ENCODE measurements at regions not wholly inside any gene's neighbourhood (a gene's known extent, or its start where the extent isn't known, plus 50 kb on each side); places are given as distances from the start of the nearest gene placed in this dataset.

- no peak overlapping the region for H3K4me3 ChIP-seq
- H3K4me1 ChIP-seq = no peaks in the 10 kb centered on the region
- H3K36me3 ChIP-seq (ENCODE audit: low read depth, missing control alignments) = no peaks in the 10 kb centered on the region
- 40 to 47% methylated on average over 2 of the region's 2 CpGs for WGBS, 2 donors
- no peaks in the 10 kb centered on the region for H3K9me3 ChIP-seq
- TF ChIP-seq POLR2A (IDR thresholded peaks at IDR 0.05) = no peak
- no peak for TF ChIP-seq CTCF (IDR thresholded peaks at IDR 0.05)
- H3K27ac ChIP-seq = no peak overlapping the region
- intact Hi-C loops (cut with DNase I; ENCODE audit: low total_unique reads) = no loop called here
- H3K27me3 ChIP-seq = no peaks in the 10 kb centered on the region
- DNase-seq = no peak
These were observed 888.4 kb upstream of the GJE1 start for GRCh38 chr6:141244366-141244765.

GRCh38 chr6:141242957-141243356, 889.8 kb upstream of the GJE1 start:
- 90 to 91% methylated on average over 1 of the region's 1 CpG for WGBS, 2 donors
- no peak overlapping the region for H3K4me3 ChIP-seq
- no peaks in the 10 kb centered on the region for H3K27me3 ChIP-seq
- no peak for TF ChIP-seq CTCF (IDR thresholded peaks at IDR 0.05)
- TF ChIP-seq POLR2A (IDR thresholded peaks at IDR 0.05) = no peak
- DNase-seq = no peak
- no peak overlapping the region for H3K27ac ChIP-seq
- intact Hi-C loops (cut with DNase I; ENCODE audit: low total_unique reads) = no loop called here
- no peaks in the 10 kb centered on the region for H3K9me3 ChIP-seq
- no peaks in the 10 kb centered on the region for H3K4me1 ChIP-seq
- no peaks in the 10 kb centered on the region for H3K36me3 ChIP-seq (ENCODE audit: low read depth, missing control alignments)

GRCh38 chr6:141229296-141229695, 903.4 kb upstream of the GJE1 start:
- TF ChIP-seq POLR2A (IDR thresholded peaks at IDR 0.05) (no peak), CTCF (IDR thresholded peaks at IDR 0.05) (no peak)
- intact Hi-C loops (cut with DNase I; ENCODE audit: low total_unique reads) = no loop called here
- Histone ChIP-seq H3K27me3 (no peaks in the 10 kb centered on the region), H3K36me3 (ENCODE audit: low read depth, missing control alignments) (no peaks in the 10 kb centered on the region), H3K9me3 (no peaks in the 10 kb centered on the region), H3K27ac (no peak overlapping the region), H3K4me1 (no peaks in the 10 kb centered on the region), H3K4me3 (no peak overlapping the region)
- no peak for DNase-seq

- no peak overlapping the region for H3K4me3 ChIP-seq
- DNase-seq = no peak
- H3K4me1 ChIP-seq = no peaks in the 10 kb centered on the region
- no peaks in the 10 kb centered on the region for H3K9me3 ChIP-seq
- TF ChIP-seq CTCF (IDR thresholded peaks at IDR 0.05) (no peak), POLR2A (IDR thresholded peaks at IDR 0.05) (no peak)
- H3K27ac ChIP-seq = no peak overlapping the region
- no peaks in the 10 kb centered on the region for H3K27me3 ChIP-seq
- intact Hi-C loops (cut with DNase I; ENCODE audit: low total_unique reads) = no loop called here
- no peaks in the 10 kb centered on the region for H3K36me3 ChIP-seq (ENCODE audit: low read depth, missing control alignments)
These were observed 914.1 kb upstream of the GJE1 start for GRCh38 chr6:141218583-141218982.

GRCh38 chr6:141216726-141217125, 916.0 kb upstream of the GJE1 start:
- no peak for TF ChIP-seq CTCF (IDR thresholded peaks at IDR 0.05)
- TF ChIP-seq POLR2A (IDR thresholded peaks at IDR 0.05) = no peak
- no peak overlapping the region for H3K4me3 ChIP-seq
- H3K4me1 ChIP-seq = no peaks in the 10 kb centered on the region
- DNase-seq = no peak
- no peaks in the 10 kb centered on the region for H3K9me3 ChIP-seq
- intact Hi-C loops (cut with DNase I; ENCODE audit: low total_unique reads) = no loop called here
- H3K27ac ChIP-seq = no peak overlapping the region
- no peaks in the 10 kb centered on the region for H3K27me3 ChIP-seq
- H3K36me3 ChIP-seq (ENCODE audit: low read depth, missing control alignments) = no peaks in the 10 kb centered on the region
